ENCODE measurements at regions not wholly inside any gene's neighbourhood (a gene's known extent, or its start where the extent isn't known, plus 50 kb on each side); places are given as distances from the start of the nearest gene placed in this dataset.

- Histone ChIP-seq H3K4me3 (ENCODE audit: control insufficient read depth in 1 of 2, extremely low read depth in 1 of 2, low read length in 1 of 2) (no peak overlapping the region), H3K4me1 (ENCODE audit: control insufficient read depth in 1 of 2, extremely low read depth in 1 of 2, insufficient read depth in 2 of 2, low read length in 2 of 2) (peaks cover 0 to 8% of the 10 kb centered on the region in 2 experiments), H3K27me3 (replicated peaks in 1 of 2; ENCODE audit: control insufficient read depth in 2 of 2, extremely low read depth in 1 of 2, insufficient read depth in 2 of 2, low read length in 1 of 2) (peaks cover 0 to 43% of the 10 kb centered on the region in 2 experiments), H3K9me3 (no peaks in the 10 kb centered on the region), H3K36me3 (ENCODE audit: control insufficient read depth in 2 of 2, extremely low read depth in 1 of 2, insufficient read depth in 1 of 2, low read length in 1 of 2) (no peaks in the 10 kb centered on the region), H3K27ac (ENCODE audit: low read length) (peak overlapping the region; percentile 25)
- H3K36me3 Mint-ChIP-seq: no peaks in the 10 kb centered on the region
- H3K27ac Mint-ChIP-seq: peak overlapping the region; percentile 74 to 75
- 67% methylated on average over 14 of the region's 15 CpGs for WGBS (ENCODE audit: insufficient coverage)
- DNase-seq: peak in 25 of 35 experiments; percentile 5 to 49 (median 23)
- H3K9me3 Mint-ChIP-seq: no peaks in the 10 kb centered on the region
- peaks cover 3 to 12% of the 10 kb centered on the region in 2 donors for H3K27me3 Mint-ChIP-seq
- ATAC-seq (replicated peaks in 1 of 4): peak; percentile 59 to 90 (median 66)
- CTCF ChIA-PET: no interaction called here
- peak overlapping the region in 1 of 3 donors; percentile 30 for H3K4me3 Mint-ChIP-seq
- peaks cover 6 to 16% (median 9%) of the 10 kb centered on the region in 3 donors for H3K4me1 Mint-ChIP-seq
- POLR2A ChIA-PET: no interaction called here
Measured at GRCh38 chr11:69972351-69972802, 105.7 kb upstream of the ANO1 start.

DNA sequence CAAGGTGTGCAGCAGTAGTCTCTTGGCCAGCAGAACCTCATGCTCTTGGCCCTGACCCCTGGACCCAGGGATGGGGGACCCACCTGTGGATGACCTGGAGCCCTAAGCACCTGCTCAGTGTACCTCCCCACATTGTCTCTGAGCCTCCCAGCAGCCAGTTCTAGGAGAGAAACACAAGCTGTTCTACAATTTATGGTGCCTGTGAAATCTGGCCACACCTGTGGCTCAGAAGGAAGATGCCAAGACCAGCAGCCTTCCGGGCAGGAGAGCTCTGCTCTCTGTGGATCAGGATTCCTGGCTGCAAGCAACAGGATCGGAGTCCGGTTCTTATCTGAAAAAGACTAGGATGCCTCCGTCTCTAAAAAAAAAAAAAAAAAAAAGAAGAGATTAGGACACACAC lies 103.6 kb upstream of the ANO1 start:
- peaks cover 5 to 16% (median 9%) of the 10 kb centered on the region in 3 donors for H3K4me1 Mint-ChIP-seq
- H3K4me3 Mint-ChIP-seq: no peak overlapping the region
- Histone ChIP-seq H3K27ac (ENCODE audit: low read length) (no peak overlapping the region), H3K36me3 (ENCODE audit: control insufficient read depth in 2 of 2, extremely low read depth in 1 of 2, insufficient read depth in 1 of 2, low read length in 1 of 2) (no peaks in the 10 kb centered on the region), H3K4me3 (ENCODE audit: control insufficient read depth in 1 of 2, extremely low read depth in 1 of 2, low read length in 1 of 2) (no peak overlapping the region), H3K9me3 (no peaks in the 10 kb centered on the region), H3K27me3 (replicated peaks in 1 of 2; ENCODE audit: control insufficient read depth in 2 of 2, extremely low read depth in 1 of 2, insufficient read depth in 2 of 2, low read length in 1 of 2) (peaks cover 0 to 37% of the 10 kb centered on the region in 2 experiments), H3K4me1 (ENCODE audit: control insufficient read depth in 1 of 2, extremely low read depth in 1 of 2, insufficient read depth in 2 of 2, low read length in 2 of 2) (peaks cover 0 to 8% of the 10 kb centered on the region in 2 experiments)
- H3K36me3 Mint-ChIP-seq: no peaks in the 10 kb centered on the region
- ChIA-PET POLR2A (no interaction called here), CTCF (no interaction called here)
- H3K27me3 Mint-ChIP-seq: peaks cover 9 to 20% of the 10 kb centered on the region in 2 donors
- no peaks in the 10 kb centered on the region for H3K9me3 Mint-ChIP-seq
- ATAC-seq (replicated peaks in 1 of 4) (no peak), DNase-seq (no peak)
- no peak overlapping the region for H3K27ac Mint-ChIP-seq
- WGBS (ENCODE audit: insufficient coverage): 86% methylated on average over 4 of the region's 4 CpGs

GRCh38 chr11:69975822-69976221 lies 102.3 kb upstream of the ANO1 start:
- peaks cover 0 to 31% of the 10 kb centered on the region in 2 experiments for H3K27me3 ChIP-seq (replicated peaks in 1 of 2; ENCODE audit: control insufficient read depth in 2 of 2, extremely low read depth in 1 of 2, insufficient read depth in 2 of 2, low read length in 1 of 2)
- ChIA-PET CTCF (no interaction called here), POLR2A (no interaction called here)
- DNase-seq: no peak
- no peaks in the 10 kb centered on the region for H3K9me3 ChIP-seq
- no peak overlapping the region for H3K27ac ChIP-seq (ENCODE audit: low read length)
- H3K4me3 Mint-ChIP-seq: no peak overlapping the region
- ATAC-seq (replicated peaks in 1 of 4): no peak
- no peaks in the 10 kb centered on the region for H3K36me3 ChIP-seq (ENCODE audit: control insufficient read depth in 2 of 2, extremely low read depth in 1 of 2, insufficient read depth in 1 of 2, low read length in 1 of 2)
- no peak overlapping the region for H3K27ac Mint-ChIP-seq
- H3K4me1 Mint-ChIP-seq: peaks cover 0 to 9% (median 4%) of the 10 kb centered on the region in 3 donors
- 74% methylated on average over 6 of the region's 7 CpGs for WGBS (ENCODE audit: insufficient coverage)
- H3K36me3 Mint-ChIP-seq: no peaks in the 10 kb centered on the region
- no peak overlapping the region for H3K4me3 ChIP-seq (ENCODE audit: control insufficient read depth in 1 of 2, extremely low read depth in 1 of 2, low read length in 1 of 2)
- H3K9me3 Mint-ChIP-seq: no peaks in the 10 kb centered on the region
- no peaks in the 10 kb centered on the region for H3K4me1 ChIP-seq (ENCODE audit: control insufficient read depth in 1 of 2, extremely low read depth in 1 of 2, insufficient read depth in 2 of 2, low read length in 2 of 2)
- H3K27me3 Mint-ChIP-seq: peaks cover 14 to 16% of the 10 kb centered on the region in 2 donors

DNA sequence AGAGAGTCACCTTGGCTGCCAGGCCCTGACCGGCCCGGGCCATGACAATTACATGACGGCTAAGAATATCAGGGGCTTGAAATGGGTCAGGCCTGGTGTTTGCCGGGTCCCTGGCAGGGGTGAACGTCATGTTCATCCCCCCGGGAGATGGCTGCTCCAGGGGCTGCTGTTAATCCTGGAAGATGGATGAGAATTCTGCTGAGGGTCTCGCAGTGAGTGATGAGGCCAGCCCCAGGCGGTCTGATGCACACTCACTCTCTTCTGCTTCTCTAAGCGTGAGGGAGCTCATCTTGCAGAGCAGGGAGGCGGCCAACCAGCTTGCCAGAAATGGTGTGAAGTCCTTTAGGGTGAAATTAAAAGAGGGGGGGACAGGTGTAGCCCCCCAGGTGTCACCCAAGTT lies 101.3 kb upstream of the ANO1 start:
- Histone ChIP-seq H3K27me3 (replicated peaks in 1 of 2; ENCODE audit: control insufficient read depth in 2 of 2, extremely low read depth in 1 of 2, insufficient read depth in 2 of 2, low read length in 1 of 2) (peaks cover 0 to 29% of the 10 kb centered on the region in 2 experiments), H3K36me3 (ENCODE audit: control insufficient read depth in 2 of 2, extremely low read depth in 1 of 2, insufficient read depth in 1 of 2, low read length in 1 of 2) (no peaks in the 10 kb centered on the region), H3K9me3 (no peaks in the 10 kb centered on the region), H3K27ac (ENCODE audit: low read length) (no peak overlapping the region), H3K4me1 (ENCODE audit: control insufficient read depth in 1 of 2, extremely low read depth in 1 of 2, insufficient read depth in 2 of 2, low read length in 2 of 2) (no peaks in the 10 kb centered on the region), H3K4me3 (ENCODE audit: control insufficient read depth in 1 of 2, extremely low read depth in 1 of 2, low read length in 1 of 2) (no peak overlapping the region)
- CTCF ChIA-PET: no interaction called here
- Mint-ChIP-seq H3K36me3 (no peaks in the 10 kb centered on the region), H3K4me3 (no peak overlapping the region), H3K27ac (no peak overlapping the region), H3K4me1 (peaks cover 0 to 5% (median 4%) of the 10 kb centered on the region in 3 donors), H3K9me3 (no peaks in the 10 kb centered on the region), H3K27me3 (peaks cover 17 to 19% of the 10 kb centered on the region in 2 donors)
- ATAC-seq (replicated peaks in 1 of 4) (no peak), DNase-seq (no peak)
- POLR2A ChIA-PET: no interaction called here
- 82% methylated on average over 8 of the region's 10 CpGs for WGBS (ENCODE audit: insufficient coverage)

- peaks cover 0 to 2% (median 0%) of the 10 kb centered on the region in 3 donors for H3K4me1 Mint-ChIP-seq
- no peak for ATAC-seq (replicated peaks in 1 of 4)
- ChIA-PET CTCF (no interaction called here), POLR2A (no interaction called here)
- H3K27me3 Mint-ChIP-seq: peaks cover 27 to 28% of the 10 kb centered on the region in 2 donors
- H3K27ac Mint-ChIP-seq: no peak overlapping the region
- DNase-seq: no peak
- no peak overlapping the region for H3K27ac ChIP-seq (ENCODE audit: low read length)
- no peaks in the 10 kb centered on the region for H3K4me1 ChIP-seq (ENCODE audit: control insufficient read depth in 1 of 2, extremely low read depth in 1 of 2, insufficient read depth in 2 of 2, low read length in 2 of 2)
- no peaks in the 10 kb centered on the region for H3K9me3 Mint-ChIP-seq
- H3K4me3 ChIP-seq (ENCODE audit: control insufficient read depth in 1 of 2, extremely low read depth in 1 of 2, low read length in 1 of 2): no peak overlapping the region
- no peaks in the 10 kb centered on the region for H3K36me3 Mint-ChIP-seq
- 87% methylated on average over 6 of the region's 12 CpGs for WGBS (ENCODE audit: insufficient coverage)
- no peak overlapping the region for H3K4me3 Mint-ChIP-seq
- peaks cover under 1 to 40% of the 10 kb centered on the region in 2 experiments for H3K27me3 ChIP-seq (replicated peaks in 1 of 2; ENCODE audit: control insufficient read depth in 2 of 2, extremely low read depth in 1 of 2, insufficient read depth in 2 of 2, low read length in 1 of 2)
- no peaks in the 10 kb centered on the region for H3K36me3 ChIP-seq (ENCODE audit: control insufficient read depth in 2 of 2, extremely low read depth in 1 of 2, insufficient read depth in 1 of 2, low read length in 1 of 2)
- H3K9me3 ChIP-seq: no peaks in the 10 kb centered on the region
Measured at GRCh38 chr11:69977951-69978350, 100.2 kb upstream of the ANO1 start.

DNA sequence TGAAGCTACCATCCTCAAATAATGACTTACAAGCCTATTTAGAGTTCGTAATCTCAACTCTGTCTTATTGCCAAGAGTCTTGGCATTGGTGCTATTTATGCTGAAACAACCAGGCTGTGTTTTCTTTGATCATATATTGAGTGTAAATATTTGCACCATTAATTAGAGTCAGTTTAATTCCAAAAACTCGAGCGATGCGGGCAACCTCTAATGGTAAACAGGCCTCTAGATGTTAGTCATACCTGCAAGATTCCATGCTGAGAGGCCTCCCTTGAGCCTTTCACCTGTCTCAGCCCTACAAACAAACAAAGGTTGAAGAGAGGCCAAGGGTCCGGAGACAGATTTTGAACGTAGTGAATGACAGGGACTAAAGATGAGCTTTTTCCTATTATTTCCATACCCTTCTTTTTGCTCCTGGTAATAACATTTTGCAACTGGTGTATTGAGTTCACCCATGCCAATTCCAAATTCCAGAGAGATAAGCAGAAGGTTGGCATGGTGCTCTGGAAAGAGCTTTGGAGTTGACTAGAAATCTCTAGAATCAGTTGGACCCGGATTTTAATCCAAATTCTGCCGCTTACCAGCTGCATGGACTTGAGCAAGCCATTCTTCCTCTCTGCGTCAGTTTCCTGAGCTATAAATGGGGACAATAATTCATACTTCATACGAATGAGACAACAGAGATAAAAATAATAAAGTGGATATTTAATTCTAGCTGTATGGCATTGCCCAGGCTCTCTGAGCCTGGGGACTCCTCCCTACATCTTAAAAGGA lies 99.1 kb upstream of the ANO1 start:
- peaks cover 2 to 46% of the 10 kb centered on the region in 2 experiments for H3K27me3 ChIP-seq (replicated peaks in 1 of 2; ENCODE audit: control insufficient read depth in 2 of 2, extremely low read depth in 1 of 2, insufficient read depth in 2 of 2, low read length in 1 of 2)
- no peaks in the 10 kb centered on the region for H3K9me3 ChIP-seq
- H3K27ac ChIP-seq (ENCODE audit: low read length): no peak overlapping the region
- Mint-ChIP-seq H3K27ac (no peak overlapping the region), H3K4me3 (no peak overlapping the region), H3K27me3 (peaks cover 35 to 39% of the 10 kb centered on the region in 2 donors), H3K4me1 (peaks cover 0 to 2% (median under 1%) of the 10 kb centered on the region in 3 donors), H3K9me3 (no peaks in the 10 kb centered on the region), H3K36me3 (no peaks in the 10 kb centered on the region)
- no peaks in the 10 kb centered on the region for H3K4me1 ChIP-seq (ENCODE audit: control insufficient read depth in 1 of 2, extremely low read depth in 1 of 2, insufficient read depth in 2 of 2, low read length in 2 of 2)
- ChIA-PET POLR2A (no interaction called here), CTCF (no interaction called here)
- no peak for DNase-seq
- H3K4me3 ChIP-seq (ENCODE audit: control insufficient read depth in 1 of 2, extremely low read depth in 1 of 2, low read length in 1 of 2): no peak overlapping the region
- no peak for ATAC-seq (replicated peaks in 1 of 4)
- H3K36me3 ChIP-seq (ENCODE audit: control insufficient read depth in 2 of 2, extremely low read depth in 1 of 2, insufficient read depth in 1 of 2, low read length in 1 of 2): no peaks in the 10 kb centered on the region
- no CpG with 5 or more reads among the region's 10 CpGs for WGBS (ENCODE audit: insufficient coverage)
